GM12864 (cell line): ENCODE measurements at regions not wholly inside any gene's neighbourhood (a gene's known extent, or its start where the extent isn't known, plus 50 kb on each side); places are given as distances from the start of the nearest gene placed in this dataset.

Experiments
- DNase-seq: peaks from one replicate; pipeline ENCODE4 v3.0.0-alpha.2; 2011; ENCODE audit warnings: low read depth
- H3K4me3 ChIP-seq: 2 replicates; pipeline ENCODE4 v1.5.1; 2011; ENCODE audit warnings: mild to moderate bottlenecking, low read depth, low read length, control low read depth
- TF ChIP-seq, protein P1 (sequence below): IDR thresholded peaks from 2 replicates; pipeline ENCODE4 v1.5.1; 2011; ENCODE audit warnings: low read depth, mild to moderate bottlenecking, moderate library complexity, low read length, control low read depth, inconsistent platforms; ENCODE audit errors: missing control alignments

DNA sequence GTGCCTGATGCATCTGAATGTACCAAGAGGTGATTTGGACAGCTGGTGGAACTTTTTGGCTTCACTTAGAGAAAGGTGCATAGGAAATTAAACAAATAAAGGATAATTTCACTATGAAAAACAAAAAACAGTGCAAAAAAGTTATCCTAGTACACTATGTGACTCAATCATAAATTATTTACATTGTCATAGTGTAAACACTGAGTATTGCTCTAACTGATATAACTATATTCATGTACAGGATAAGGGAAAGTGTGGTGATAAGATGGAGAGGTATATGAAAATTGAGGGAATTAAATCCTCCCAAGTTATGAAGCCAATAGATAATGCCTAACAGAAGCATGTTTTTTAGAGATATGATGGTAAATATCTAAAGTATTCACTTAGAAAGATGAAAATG lies 50.2 kb upstream of the CPNE4 start:
- DNase-seq = no peak
- no peak overlapping the region for H3K4me3 ChIP-seq
- TF ChIP-seq, protein P1, sequence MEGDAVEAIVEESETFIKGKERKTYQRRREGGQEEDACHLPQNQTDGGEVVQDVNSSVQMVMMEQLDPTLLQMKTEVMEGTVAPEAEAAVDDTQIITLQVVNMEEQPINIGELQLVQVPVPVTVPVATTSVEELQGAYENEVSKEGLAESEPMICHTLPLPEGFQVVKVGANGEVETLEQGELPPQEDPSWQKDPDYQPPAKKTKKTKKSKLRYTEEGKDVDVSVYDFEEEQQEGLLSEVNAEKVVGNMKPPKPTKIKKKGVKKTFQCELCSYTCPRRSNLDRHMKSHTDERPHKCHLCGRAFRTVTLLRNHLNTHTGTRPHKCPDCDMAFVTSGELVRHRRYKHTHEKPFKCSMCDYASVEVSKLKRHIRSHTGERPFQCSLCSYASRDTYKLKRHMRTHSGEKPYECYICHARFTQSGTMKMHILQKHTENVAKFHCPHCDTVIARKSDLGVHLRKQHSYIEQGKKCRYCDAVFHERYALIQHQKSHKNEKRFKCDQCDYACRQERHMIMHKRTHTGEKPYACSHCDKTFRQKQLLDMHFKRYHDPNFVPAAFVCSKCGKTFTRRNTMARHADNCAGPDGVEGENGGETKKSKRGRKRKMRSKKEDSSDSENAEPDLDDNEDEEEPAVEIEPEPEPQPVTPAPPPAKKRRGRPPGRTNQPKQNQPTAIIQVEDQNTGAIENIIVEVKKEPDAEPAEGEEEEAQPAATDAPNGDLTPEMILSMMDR = no peak

DNA sequence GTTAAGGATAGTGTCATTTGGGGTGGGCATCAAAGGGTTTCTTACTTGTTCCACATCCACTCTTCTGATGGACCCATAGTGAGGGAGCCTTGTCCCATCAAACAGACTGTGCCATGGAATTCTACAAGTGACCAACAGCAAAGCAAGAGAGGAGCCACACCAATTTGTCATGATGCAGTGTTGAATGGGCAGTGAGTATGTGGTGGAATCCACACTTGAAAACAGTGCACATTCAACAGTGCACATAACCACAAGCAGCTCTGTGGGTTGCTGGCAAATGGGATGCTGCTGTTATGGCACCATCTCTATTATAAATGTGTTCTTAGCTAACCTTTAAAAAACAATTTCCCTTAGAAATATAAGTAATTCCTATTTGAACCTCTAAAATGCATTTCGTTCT lies 52.5 kb upstream of the CPNE4 start:
- H3K4me3 ChIP-seq = no peak overlapping the region
- TF ChIP-seq, protein P1 = no peak
- no peak for DNase-seq

DNA sequence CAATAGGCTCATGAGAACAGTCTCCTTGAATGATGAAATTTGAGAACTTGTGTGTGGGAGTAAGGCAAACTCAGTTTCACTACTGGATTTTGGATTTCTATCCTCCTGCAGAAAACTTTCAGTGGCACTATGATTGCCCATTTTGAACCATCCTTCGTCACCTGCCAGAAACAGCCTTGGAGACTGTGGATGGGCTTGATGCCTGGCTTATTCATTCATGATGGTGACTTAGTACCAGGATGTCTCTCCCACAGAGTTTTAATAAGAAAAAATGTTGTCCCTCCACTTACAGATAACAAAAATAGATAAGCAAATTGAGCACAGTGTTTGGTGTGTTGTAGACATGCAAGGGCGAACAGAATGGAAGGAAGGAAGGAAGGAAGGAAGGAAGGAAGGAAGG lies 53.5 kb upstream of the CPNE4 start:
- H3K4me3 ChIP-seq = no peak overlapping the region
- DNase-seq = no peak
- TF ChIP-seq, protein P1 = no peak

DNA sequence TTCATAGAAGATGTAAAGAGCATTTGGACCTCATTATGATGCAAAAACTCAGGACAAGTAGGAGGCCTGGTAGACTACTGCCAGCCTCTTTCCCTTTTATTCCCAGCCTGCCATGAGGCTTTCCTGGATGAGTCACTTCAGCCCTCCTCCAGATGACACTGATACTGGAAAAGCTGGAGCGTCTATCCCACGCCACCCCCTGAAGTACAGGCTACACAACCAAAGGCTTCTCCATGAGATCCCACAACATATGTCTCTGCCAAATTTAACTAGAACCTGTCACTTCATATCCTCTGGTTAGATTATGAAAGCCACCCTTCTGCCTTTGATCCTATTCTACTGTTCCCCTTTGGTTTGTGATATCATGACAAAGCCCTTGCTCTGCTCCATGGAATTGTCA lies 56.1 kb upstream of the CPNE4 start:
- TF ChIP-seq, protein P1 = no peak
- H3K4me3 ChIP-seq = no peak overlapping the region
- DNase-seq = no peak

DNA sequence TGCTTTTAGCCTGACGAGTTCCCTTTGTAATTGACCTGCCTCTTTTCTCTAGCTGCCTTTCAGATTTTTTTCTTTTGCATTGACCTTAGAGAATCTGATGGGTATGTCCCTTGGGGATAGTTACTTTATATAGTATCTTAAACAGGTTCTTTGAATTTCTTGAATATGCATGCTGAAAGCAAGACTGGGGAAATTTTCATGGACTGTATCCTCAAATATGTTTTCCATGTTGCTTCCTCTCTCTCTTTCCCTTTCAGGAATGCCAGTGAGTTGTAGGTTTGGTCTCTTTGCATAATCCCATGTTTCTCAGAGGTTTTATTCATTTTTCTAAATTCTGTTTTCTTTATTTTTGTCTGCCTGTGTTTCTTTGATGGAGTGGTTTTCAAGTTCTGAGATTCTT lies 81.8 kb upstream of the CPNE4 start:
- TF ChIP-seq, protein P1 = no peak
- DNase-seq = no peak
- H3K4me3 ChIP-seq = no peak overlapping the region

DNA sequence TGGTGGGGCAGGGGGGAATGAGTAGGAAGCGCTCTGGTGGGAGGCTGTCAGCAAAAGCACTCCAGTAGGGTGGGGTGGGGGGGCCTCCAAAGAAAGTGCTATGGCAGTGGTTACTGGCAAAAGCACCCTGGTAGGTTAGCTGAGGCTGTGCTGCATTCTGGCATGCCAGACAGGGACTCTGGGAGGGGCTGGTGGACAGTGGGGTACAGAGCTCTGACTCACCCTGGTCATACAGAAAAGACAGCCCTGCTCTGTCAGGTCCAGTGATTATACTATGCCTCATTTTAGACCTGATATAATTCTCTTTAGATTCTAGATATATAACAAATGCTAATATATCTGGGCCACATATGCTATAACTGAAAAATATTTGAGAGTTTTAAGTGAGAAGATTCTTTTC lies 82.8 kb upstream of the CPNE4 start:
- TF ChIP-seq, protein P1 = no peak
- no peak for DNase-seq
- H3K4me3 ChIP-seq = no peak overlapping the region

DNA sequence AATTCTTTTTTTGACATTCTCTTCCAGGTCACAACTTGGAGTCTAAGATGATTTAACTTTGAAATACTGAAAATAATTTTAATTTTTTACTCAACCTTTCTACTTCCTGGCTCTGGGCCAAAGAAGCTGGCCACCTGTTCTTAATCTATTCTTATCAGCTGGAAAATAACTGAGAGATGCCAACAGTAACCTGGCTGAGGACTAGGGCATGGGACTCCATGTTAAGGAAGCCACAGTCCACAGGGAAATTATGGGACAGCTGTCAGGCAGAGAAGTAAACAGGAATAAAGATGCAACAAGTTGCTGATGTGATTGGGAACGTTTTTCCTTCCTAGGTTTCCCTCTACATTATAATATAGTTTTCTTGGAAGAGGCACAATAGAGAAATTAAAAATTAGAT lies 84.7 kb upstream of the CPNE4 start:
- TF ChIP-seq, protein P1 = no peak
- no peak overlapping the region for H3K4me3 ChIP-seq
- no peak for DNase-seq
